HG03064 (cell line): ENCODE measurements at regions not wholly inside any gene's neighbourhood (a gene's known extent, or its start where the extent isn't known, plus 50 kb on each side); places are given as distances from the start of the nearest gene placed in this dataset.
"Not testable (repeated sequence)": the region's sequence is repeated elsewhere in the genome, so short reads cannot be mapped to it uniquely, and the experiment has no call there.

ENCODE experiments used
- ATAC-seq: cut with Tn5 transposase; IDR thresholded peaks from one replicate; pipeline ENCODE4 v1.9.1; 2021; ENCODE audit warnings: low read depth; ENCODE audit not compliant: unreplicated experiment

DNA sequence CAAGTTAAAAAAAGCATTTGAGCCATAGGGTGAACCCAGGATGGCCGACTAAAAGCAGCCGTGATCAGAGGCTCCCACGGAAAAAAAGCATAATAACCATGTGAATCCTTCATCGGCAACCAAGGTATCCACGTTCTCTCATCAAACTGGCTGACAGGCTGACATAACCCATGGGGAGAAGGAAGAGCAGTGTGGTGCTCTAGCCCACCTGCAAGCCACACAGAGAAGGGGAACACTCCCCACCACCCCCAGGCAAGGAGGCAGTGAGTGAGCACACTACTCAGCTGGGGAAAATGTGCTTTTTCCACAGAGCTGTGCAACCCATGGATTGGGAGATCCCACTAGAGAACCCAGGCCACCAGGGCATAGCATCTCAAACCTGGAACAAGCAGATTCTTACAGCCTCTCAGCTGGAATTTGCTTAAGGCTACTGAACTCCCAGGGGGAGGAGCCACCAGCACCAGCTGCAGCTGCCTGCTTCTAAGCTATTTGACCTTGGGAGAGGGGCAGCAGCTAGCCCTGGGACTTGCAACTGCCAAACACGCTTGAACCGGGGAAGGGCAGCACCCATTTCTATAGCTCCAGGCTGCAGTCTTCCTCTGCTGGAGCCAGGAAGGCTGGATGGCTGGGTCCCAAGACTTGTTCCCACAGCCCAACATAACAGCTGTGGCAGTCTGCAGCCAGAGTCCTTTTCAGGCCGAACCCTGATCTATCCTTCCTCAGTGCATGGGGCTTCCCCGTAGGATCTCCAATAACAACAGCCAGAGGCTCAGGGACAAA lies 178.2 kb upstream of the NRG3 start:
- no peak for ATAC-seq

DNA sequence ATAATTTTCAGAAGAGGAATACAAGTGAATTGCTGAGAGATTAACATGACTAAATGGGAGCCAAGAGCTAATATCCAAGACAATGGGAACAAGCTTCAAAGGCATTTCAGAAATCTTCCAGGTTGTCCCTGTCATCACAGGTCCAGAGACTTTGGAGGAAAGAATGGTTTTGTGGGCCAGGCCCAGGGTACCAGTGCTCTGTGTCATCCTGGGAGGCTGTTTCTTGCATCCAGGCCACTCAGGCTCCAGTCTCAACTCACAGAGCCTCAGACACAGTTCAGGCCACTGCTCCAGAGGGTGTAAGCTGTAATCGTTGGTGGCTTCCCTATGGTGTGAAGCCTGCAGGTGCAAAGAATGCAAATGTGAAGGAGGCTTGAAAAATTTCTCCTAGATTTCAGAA lies 170.4 kb upstream of the NRG3 start:
- ATAC-seq: no peak

- ATAC-seq: no peak
Measured at GRCh38 chr10:81708416-81708815, 166.6 kb upstream of the NRG3 start.

- ATAC-seq: no peak
Measured at GRCh38 chr10:81708929-81709328, 166.1 kb upstream of the NRG3 start.

GRCh38 chr10:81722399-81722798 lies 152.6 kb upstream of the NRG3 start:
- no peak for ATAC-seq

- no peak for ATAC-seq
Measured at GRCh38 chr10:81724431-81724830, 150.6 kb upstream of the NRG3 start.

DNA sequence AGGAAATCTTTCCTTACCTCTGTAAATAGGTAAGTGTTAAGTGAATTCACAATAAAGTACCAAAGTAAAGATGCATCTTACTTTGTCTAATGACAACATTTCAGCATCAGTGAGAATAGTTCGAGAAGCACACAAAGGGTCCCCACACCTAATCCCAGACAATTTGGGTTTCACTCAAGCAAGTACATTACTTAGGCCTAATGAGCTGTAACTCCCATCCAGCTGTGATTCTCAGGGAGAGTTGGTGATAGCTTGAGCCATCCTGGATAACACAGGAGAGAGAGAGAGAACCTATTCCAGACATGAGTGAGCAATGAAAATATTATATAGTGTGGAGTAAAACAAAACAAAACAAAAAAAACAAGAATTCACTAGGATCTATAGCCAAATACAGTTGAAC lies 149.1 kb upstream of the NRG3 start:
- no peak for ATAC-seq

DNA sequence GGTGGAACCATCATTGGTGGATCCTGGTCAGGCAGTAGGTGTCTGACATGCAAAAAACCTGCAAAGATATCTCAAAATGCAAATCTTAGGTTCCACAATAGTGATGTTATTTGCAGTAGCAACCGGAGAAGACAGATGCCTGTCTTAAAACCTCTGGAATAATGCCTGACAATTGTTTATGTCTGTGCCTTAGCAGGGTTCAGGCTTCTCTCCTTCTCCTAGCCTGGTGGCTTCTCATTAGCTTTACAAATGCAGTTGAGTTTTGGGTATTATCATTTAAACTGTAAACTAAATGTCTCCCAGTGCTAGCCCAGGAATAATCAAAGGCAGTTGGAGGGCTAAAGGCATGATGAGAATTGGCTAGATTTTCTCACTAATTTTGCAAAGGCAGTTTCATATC lies 146.3 kb upstream of the NRG3 start:
- no peak for ATAC-seq

DNA sequence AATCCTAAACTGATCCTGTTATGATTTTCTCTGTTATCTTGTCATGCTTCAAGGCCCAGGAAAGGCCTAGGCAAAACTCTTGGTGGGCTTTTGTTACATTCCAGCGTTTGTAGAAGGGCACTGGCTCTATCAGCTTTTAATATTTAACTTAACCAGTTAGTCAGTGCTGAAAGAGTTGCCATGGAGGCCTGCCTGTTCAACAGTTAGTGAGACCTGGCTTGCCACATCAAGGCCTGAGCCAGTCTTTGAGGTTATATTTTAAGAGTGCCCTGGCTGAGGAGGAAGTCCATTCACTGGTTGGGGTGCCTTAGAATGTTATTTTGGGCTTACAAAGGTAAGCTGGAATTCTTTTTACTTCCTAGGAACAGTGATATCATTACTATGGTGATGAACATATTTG lies 144.1 kb upstream of the NRG3 start:
- ATAC-seq: no peak

GRCh38 chr10:81733542-81733941 lies 141.5 kb upstream of the NRG3 start:
- no peak for ATAC-seq

DNA sequence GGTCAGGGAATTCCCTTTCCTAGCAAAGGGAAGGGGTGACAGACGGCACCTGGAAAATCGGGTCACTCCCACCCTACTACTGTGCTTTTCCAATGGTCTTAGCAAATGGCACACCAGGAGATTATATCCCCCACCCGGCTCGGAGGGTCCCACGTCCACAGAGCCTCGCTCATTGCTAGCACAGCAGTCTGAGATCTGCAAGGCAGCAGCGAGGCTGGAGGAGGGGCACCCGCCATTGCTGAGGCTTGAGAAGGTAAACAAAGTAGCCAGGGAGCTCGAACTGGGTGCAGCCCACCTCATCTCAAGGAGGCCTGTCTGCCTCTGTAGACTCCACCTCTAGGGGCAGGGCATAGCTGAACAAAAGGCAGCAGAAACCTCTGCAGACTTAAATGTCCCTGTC lies 139.8 kb upstream of the NRG3 start:
- ATAC-seq: not testable (repeated sequence)

- ATAC-seq: no peak
Measured at GRCh38 chr10:81759111-81759510, 115.9 kb upstream of the NRG3 start.

DNA sequence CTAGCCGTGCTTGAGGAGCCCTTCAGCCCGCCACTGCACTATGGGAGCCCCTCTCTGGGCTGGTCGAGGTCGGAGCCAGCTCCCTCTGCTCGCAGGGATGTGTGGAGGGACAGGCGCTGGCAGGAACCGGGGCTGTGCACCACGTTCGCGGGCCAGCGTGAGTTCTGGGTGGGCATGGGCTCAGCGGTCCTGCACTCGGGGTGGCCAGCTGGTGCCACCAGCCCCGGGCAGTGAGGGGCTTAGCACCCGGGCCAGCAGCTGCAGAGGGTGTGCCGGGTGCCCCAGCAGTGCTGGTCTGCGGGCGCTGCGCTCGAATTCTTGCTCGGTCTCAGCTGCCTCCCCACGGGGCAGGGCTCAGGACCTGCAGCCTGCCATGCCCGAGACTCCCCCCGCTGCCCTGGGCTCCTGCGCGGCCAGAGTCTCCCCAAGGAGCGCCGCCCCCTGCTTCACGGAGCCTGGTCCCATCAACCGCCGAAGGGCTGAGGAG lies 90.8 kb upstream of the NRG3 start:
- ATAC-seq: no peak

DNA sequence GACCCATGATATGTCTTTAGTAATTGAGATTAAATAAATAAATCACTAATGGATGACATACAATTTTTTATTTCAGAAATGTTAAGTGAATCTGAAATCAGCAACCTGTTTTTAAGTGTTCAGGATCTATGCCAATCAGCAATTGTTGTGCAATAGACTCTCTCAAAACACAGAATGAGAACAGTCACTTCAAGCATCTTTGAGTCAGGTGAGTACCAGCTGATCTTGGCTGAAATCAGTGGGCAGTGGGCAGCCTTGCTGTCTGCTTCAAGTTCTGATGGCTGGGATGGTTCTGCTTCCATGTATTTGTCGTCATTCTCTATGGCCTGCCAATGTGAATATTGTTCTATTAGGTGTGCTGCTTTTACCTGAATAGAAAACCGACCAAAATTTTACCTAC lies 82.3 kb upstream of the NRG3 start:
- ATAC-seq: no peak

DNA sequence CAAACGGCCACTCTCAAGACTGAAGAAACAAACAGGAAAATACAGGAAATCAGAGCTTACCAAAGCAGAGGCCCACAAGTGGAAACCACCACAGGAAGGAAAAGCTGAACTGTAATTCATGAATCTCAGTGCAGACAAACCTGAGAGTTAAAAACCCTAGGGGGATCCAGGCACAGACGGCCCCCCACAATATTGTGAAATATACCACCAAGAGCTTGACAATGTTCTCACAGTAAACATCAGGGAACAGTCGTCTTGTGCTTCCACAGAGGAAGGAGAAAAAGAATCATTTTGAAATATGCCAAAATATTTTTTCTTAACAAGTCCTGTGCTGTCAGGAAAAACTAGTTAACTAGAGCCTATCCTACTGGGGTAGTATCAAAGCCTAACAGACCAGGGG lies 68.2 kb upstream of the NRG3 start:
- ATAC-seq: no peak

- no peak for ATAC-seq
Measured at GRCh38 chr10:81814842-81815241, 60.2 kb upstream of the NRG3 start.

GRCh38 chr10:81817596-81818170 lies 57.3 kb upstream of the NRG3 start:
- ATAC-seq: no peak

DNA sequence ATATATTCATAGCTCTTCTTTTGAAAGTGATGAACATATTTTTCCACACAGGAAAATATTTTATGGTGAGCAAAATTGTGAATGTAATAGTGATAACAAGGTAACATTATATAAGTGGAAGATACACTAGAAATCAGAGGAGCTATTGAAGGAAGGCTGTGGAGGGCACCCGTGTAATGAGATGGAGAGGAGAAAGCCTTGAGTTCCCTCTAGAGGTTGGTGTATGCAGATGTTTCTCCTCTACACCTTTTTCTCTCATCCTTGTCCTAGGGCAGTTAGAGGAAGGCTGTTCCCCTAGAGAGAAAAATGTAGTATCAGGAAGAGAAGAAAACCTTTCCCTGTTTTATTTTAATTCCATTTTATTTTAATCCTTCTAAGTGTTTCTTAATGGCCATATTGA lies 54.6 kb upstream of the NRG3 start:
- ATAC-seq: no peak
